Neural cell (in vitro differentiated cells): ENCODE measurements at regions not wholly inside any gene's neighbourhood (a gene's known extent, or its start where the extent isn't known, plus 50 kb on each side); places are given as distances from the start of the nearest gene placed in this dataset.

ENCODE experiments used
- H2AFZ ChIP-seq: fragments of 200-600, 300-800 bp; sonication (generic), shearing (Covaris generic); 2 replicates; pipeline ENCODE4 v1.6.0; 2014; ENCODE audit warnings: low read depth, mild to moderate bottlenecking, antibody characterized with exemption, low read length, moderate library complexity
- H3F3A ChIP-seq: fragments of 200-600 bp; shearing (Covaris generic); 2 replicates; pipeline ENCODE4 v1.6.1; 2016; ENCODE audit warnings: mild to moderate bottlenecking, moderate library complexity, mixed read lengths, antibody characterized with exemption, low read length; ENCODE audit not compliant: insufficient read depth, poor library complexity, severe bottlenecking
- H3K27ac ChIP-seq: fragments of 200-600, 300-800 bp; sonication (generic), shearing (Covaris generic); 2 replicates; pipeline ENCODE4 v1.5.1; 2014; ENCODE audit warnings: mild to moderate bottlenecking, low read length, moderate library complexity
- H3K27me3 ChIP-seq: fragments of 300-800, 200-600 bp; sonication (generic), shearing (Covaris generic); 2 replicates; pipeline ENCODE4 v1.6.0; 2014; ENCODE audit warnings: mild to moderate bottlenecking, low read depth, low read length, moderate library complexity; ENCODE audit not compliant: insufficient read depth
- H3K36me3 ChIP-seq: fragments of 300-800, 200-600 bp; sonication (generic), shearing (Covaris generic); 2 replicates; pipeline ENCODE4 v1.5.1; 2014; ENCODE audit warnings: mild to moderate bottlenecking, antibody characterized with exemption, low read length, moderate library complexity; ENCODE audit not compliant: insufficient read depth
- H3K4me2 ChIP-seq: fragments of 300-800, 200-600 bp; sonication (generic), shearing (Covaris generic); 2 replicates; pipeline ENCODE4 v1.6.0; 2014; ENCODE audit warnings: mild to moderate bottlenecking, low read length
- H3K4me3 ChIP-seq: fragments of 300-800, 200-600 bp; sonication (generic), shearing (Covaris generic); 2 replicates; pipeline ENCODE4 v1.5.1; 2014; ENCODE audit warnings: mild to moderate bottlenecking, low read length, moderate library complexity
- H3K79me2 ChIP-seq: fragments of 200-600 bp; shearing (Covaris generic); replicated peaks from 2 replicates; pipeline ENCODE4 v1.6.0; 2014; ENCODE audit warnings: mild to moderate bottlenecking, low read length, moderate library complexity; ENCODE audit not compliant: insufficient read depth
- H3K9ac ChIP-seq: fragments of 300-800, 200-600 bp; sonication (generic), shearing (Covaris generic); 2 replicates; pipeline ENCODE4 v1.6.1; 2016; ENCODE audit warnings: mild to moderate bottlenecking, low read length, mixed read lengths
- H3K9me2 ChIP-seq: fragments of 200-600 bp; shearing (Covaris generic); 2 replicates; pipeline ENCODE4 v1.6.1; 2016; ENCODE audit warnings: mild to moderate bottlenecking, low read length, mixed read lengths; ENCODE audit not compliant: insufficient read depth
- H3K9me3 ChIP-seq: fragments of 200-600, 300-800 bp; sonication (generic), shearing (Covaris generic); 2 replicates; pipeline ENCODE4 v1.6.1; 2016; ENCODE audit warnings: mild to moderate bottlenecking, mixed run types, low read length, moderate library complexity, mixed read lengths
- H4K20me1 ChIP-seq: fragments of 200-600 bp; shearing (Covaris generic); 2 replicates; pipeline ENCODE4 v1.6.1; 2016; ENCODE audit warnings: mild to moderate bottlenecking, mixed run types; ENCODE audit not compliant: insufficient read depth
- CTCF ChIP-seq: fragments of 450-650 bp; IDR thresholded peaks from 2 replicates; pipeline ENCODE4 v1.5.1; 2014; ENCODE audit warnings: antibody characterized with exemption, mild to moderate bottlenecking, moderate library complexity; ENCODE audit not compliant: poor library complexity, severe bottlenecking
- EP300 ChIP-seq: fragments of 450-650 bp; conservative IDR thresholded peaks from 2 replicates; pipeline ENCODE4 v1.6.1; 2014; ENCODE audit warnings: antibody characterized with exemption, mild to moderate bottlenecking, moderate library complexity; ENCODE audit not compliant: poor library complexity, severe bottlenecking
- EZH2 ChIP-seq: fragments of 200-600, 300-800 bp; shearing (Covaris generic), sonication (generic); IDR thresholded peaks from 2 replicates; pipeline ENCODE4 v1.6.1; 2014; ENCODE audit warnings: antibody characterized with exemption, low read length, borderline replicate concordance, mild to moderate bottlenecking; ENCODE audit not compliant: insufficient read depth, poor library complexity, severe bottlenecking
- MXI1 ChIP-seq: fragments of 450-650 bp; conservative IDR thresholded peaks from 2 replicates; pipeline ENCODE4 v1.6.1; 2014; ENCODE audit warnings: antibody characterized with exemption, mild to moderate bottlenecking; ENCODE audit not compliant: poor library complexity, severe bottlenecking
- POLR2AphosphoS5 ChIP-seq: IDR thresholded peaks from 2 replicates; pipeline ENCODE4 v1.6.1; 2012
- RAD21 ChIP-seq: fragments of 450-650 bp; conservative IDR thresholded peaks from 2 replicates; pipeline ENCODE4 v1.6.1; 2014; ENCODE audit warnings: antibody characterized with exemption, mild to moderate bottlenecking, moderate library complexity
- SMC3 ChIP-seq: fragments of 450-650 bp; conservative IDR thresholded peaks from 2 replicates; pipeline ENCODE4 v1.6.1; 2014; ENCODE audit warnings: antibody characterized with exemption, mild to moderate bottlenecking, moderate library complexity; ENCODE audit not compliant: poor library complexity
- TAF1 ChIP-seq: IDR thresholded peaks from 2 replicates; pipeline ENCODE4 v1.6.1; 2012; ENCODE audit warnings: low read depth
- TF ChIP-seq, protein P1 (sequence below): IDR thresholded peaks from 2 replicates; pipeline ENCODE4 v1.6.1; 2012; ENCODE audit warnings: borderline replicate concordance

DNA sequence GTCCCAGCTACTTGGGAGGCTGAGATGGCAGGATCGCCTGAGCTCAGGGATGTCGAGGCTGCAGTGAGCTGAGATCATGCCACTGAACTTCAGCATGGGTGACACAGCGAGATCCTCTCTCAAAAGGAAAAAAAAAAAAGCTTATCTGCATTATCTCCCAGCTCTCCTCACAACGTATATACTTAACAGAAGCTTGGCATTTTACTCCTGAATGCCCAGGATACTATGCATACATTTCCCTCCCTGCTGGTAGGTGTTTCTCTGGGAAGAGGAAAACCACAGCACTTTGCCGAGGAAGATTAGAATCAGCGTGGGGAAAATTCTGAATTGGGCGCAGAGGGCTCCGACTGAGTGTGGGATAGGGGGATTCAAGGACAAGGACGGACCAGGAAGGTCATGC, 800.6 kb downstream of the DHX35 start:
- peaks cover 1% of the 10 kb centered on the region for H3K9me3 ChIP-seq
- no peaks in the 10 kb centered on the region for H4K20me1 ChIP-seq
- no peaks in the 10 kb centered on the region for H3K79me2 ChIP-seq
- H3K9ac ChIP-seq = no peak overlapping the region
- no peak overlapping the region for H3K4me2 ChIP-seq
- no peaks in the 10 kb centered on the region for H3K36me3 ChIP-seq
- no peaks in the 10 kb centered on the region for H3K27me3 ChIP-seq
- H2AFZ ChIP-seq = no peak overlapping the region
- H3K27ac ChIP-seq = no peak overlapping the region
- no peaks in the 10 kb centered on the region for H3K9me2 ChIP-seq
- no peak overlapping the region for H3K4me3 ChIP-seq
- no peaks in the 10 kb centered on the region for H3F3A ChIP-seq
- TF ChIP-seq EZH2 (no peak), SMC3 (no peak), POLR2AphosphoS5 (no peak), RAD21 (no peak), MXI1 (no peak), CTCF (no peak), EP300 (no peak), TAF1 (no peak)
- TF ChIP-seq, protein P1, sequence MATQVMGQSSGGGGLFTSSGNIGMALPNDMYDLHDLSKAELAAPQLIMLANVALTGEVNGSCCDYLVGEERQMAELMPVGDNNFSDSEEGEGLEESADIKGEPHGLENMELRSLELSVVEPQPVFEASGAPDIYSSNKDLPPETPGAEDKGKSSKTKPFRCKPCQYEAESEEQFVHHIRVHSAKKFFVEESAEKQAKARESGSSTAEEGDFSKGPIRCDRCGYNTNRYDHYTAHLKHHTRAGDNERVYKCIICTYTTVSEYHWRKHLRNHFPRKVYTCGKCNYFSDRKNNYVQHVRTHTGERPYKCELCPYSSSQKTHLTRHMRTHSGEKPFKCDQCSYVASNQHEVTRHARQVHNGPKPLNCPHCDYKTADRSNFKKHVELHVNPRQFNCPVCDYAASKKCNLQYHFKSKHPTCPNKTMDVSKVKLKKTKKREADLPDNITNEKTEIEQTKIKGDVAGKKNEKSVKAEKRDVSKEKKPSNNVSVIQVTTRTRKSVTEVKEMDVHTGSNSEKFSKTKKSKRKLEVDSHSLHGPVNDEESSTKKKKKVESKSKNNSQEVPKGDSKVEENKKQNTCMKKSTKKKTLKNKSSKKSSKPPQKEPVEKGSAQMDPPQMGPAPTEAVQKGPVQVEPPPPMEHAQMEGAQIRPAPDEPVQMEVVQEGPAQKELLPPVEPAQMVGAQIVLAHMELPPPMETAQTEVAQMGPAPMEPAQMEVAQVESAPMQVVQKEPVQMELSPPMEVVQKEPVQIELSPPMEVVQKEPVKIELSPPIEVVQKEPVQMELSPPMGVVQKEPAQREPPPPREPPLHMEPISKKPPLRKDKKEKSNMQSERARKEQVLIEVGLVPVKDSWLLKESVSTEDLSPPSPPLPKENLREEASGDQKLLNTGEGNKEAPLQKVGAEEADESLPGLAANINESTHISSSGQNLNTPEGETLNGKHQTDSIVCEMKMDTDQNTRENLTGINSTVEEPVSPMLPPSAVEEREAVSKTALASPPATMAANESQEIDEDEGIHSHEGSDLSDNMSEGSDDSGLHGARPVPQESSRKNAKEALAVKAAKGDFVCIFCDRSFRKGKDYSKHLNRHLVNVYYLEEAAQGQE = no peak

GRCh38 chr20:39758876-39759275, 796.7 kb downstream of the DHX35 start:
- no peaks in the 10 kb centered on the region for H3K9me2 ChIP-seq
- no peaks in the 10 kb centered on the region for H3F3A ChIP-seq
- H3K9ac ChIP-seq = no peak overlapping the region
- H3K4me2 ChIP-seq = no peak overlapping the region
- no peak overlapping the region for H3K4me3 ChIP-seq
- no peaks in the 10 kb centered on the region for H3K79me2 ChIP-seq
- H3K27me3 ChIP-seq = no peaks in the 10 kb centered on the region
- H3K36me3 ChIP-seq = no peaks in the 10 kb centered on the region
- no peaks in the 10 kb centered on the region for H4K20me1 ChIP-seq
- no peaks in the 10 kb centered on the region for H3K9me3 ChIP-seq
- no peak for TF ChIP-seq CTCF
- no peak for TF ChIP-seq EZH2
- no peak overlapping the region for H2AFZ ChIP-seq
- no peak overlapping the region for H3K27ac ChIP-seq
